Activated CD8-positive, alpha-beta T cell treated with anti-CD3 and anti-CD28 coated beads, Interleukin-2, amount 10 ng/mL, durations not matched to agents 7 days and 5 days (primary cell): ENCODE measurements at regions not wholly inside any gene's neighbourhood (a gene's known extent, or its start where the extent isn't known, plus 50 kb on each side); places are given as distances from the start of the nearest gene placed in this dataset.

ENCODE experiments used
- ATAC-seq: fragments of 150-1000 bp; cut with Tn5 transposase; one replicate; pipeline ENCODE4 v1.10.0; 2021; ENCODE audit warnings: moderate library complexity
- CTCF ChIA-PET: fragments of 350-600 bp; sonication (Branson Sonifier 250); formaldehyde crosslinking; loops from one replicate; lab custom pipeline; 2021; ENCODE audit warnings: antibody characterized with exemption; lab: Charles Lee
- POLR2A ChIA-PET: fragments of 350-600 bp; sonication (Branson Sonifier 250); formaldehyde crosslinking; loops from one replicate; lab custom pipeline; 2021; ENCODE audit warnings: antibody characterized with exemption; lab: Charles Lee
- DNase-seq: peaks from one replicate; pipeline ENCODE4 v3.0.0-alpha.2; 2020
- H3K27ac Mint-ChIP-seq: one replicate; pipeline ENCODE4 v1.8.0; 2021; ENCODE audit warnings: mild to moderate bottlenecking, mixed read lengths
- H3K27me3 Mint-ChIP-seq: one replicate; pipeline ENCODE4 v1.8.0; 2021; ENCODE audit warnings: low read depth, mixed read lengths
- H3K36me3 Mint-ChIP-seq: one replicate; pipeline ENCODE4 v1.8.0; 2021; ENCODE audit warnings: low read depth, mixed read lengths
- H3K4me1 Mint-ChIP-seq: one replicate; pipeline ENCODE4 v1.8.0; 2021; ENCODE audit warnings: low read depth, mixed read lengths
- H3K4me3 Mint-ChIP-seq: one replicate; pipeline ENCODE4 v1.8.0; 2021; ENCODE audit warnings: mild to moderate bottlenecking, mixed read lengths
- H3K9me3 Mint-ChIP-seq: one replicate; pipeline ENCODE4 v1.8.0; 2022; ENCODE audit warnings: mixed read lengths; ENCODE audit not compliant: insufficient read depth

GRCh38 chr2:43057026-43057741, 169.2 kb downstream of the ZFP36L2 start:
- ChIA-PET CTCF (no interaction called here), POLR2A (no interaction called here)
- Mint-ChIP-seq H3K36me3 (peaks cover 3% of the 10 kb centered on the region), H3K4me1 (peaks cover 31% of the 10 kb centered on the region), H3K9me3 (no peaks in the 10 kb centered on the region), H3K27ac (no peak overlapping the region), H3K4me3 (no peak overlapping the region), H3K27me3 (peaks cover 25% of the 10 kb centered on the region)
- ATAC-seq (no peak), DNase-seq (no peak)

DNA sequence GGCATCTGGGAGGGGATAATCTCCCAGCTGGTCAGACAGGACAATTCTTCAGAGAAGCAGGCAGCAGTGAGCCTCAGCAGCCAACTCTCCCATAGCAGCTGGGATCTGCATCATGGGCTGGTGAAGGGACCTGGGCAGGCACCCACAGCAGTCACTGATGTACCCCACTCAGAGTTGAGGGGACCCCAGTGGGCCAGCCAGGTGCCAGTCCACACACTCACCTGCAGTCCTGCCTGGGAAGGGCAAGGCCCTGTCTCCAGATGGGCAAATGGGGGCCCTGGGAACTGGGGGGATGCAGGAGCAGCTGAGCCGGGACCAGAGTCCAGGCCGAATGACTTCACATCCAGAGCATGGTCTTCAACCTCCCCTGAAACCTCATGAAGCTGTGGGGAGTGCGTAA, 170.4 kb downstream of the ZFP36L2 start:
- Mint-ChIP-seq H3K9me3 (no peaks in the 10 kb centered on the region), H3K4me3 (no peak overlapping the region), H3K27ac (no peak overlapping the region), H3K36me3 (no peaks in the 10 kb centered on the region), H3K27me3 (peaks cover 23% of the 10 kb centered on the region), H3K4me1 (peaks cover 42% of the 10 kb centered on the region)
- DNase-seq (no peak), ATAC-seq (no peak)
- POLR2A ChIA-PET, result no interaction called here
- CTCF ChIA-PET, result no interaction called here

DNA sequence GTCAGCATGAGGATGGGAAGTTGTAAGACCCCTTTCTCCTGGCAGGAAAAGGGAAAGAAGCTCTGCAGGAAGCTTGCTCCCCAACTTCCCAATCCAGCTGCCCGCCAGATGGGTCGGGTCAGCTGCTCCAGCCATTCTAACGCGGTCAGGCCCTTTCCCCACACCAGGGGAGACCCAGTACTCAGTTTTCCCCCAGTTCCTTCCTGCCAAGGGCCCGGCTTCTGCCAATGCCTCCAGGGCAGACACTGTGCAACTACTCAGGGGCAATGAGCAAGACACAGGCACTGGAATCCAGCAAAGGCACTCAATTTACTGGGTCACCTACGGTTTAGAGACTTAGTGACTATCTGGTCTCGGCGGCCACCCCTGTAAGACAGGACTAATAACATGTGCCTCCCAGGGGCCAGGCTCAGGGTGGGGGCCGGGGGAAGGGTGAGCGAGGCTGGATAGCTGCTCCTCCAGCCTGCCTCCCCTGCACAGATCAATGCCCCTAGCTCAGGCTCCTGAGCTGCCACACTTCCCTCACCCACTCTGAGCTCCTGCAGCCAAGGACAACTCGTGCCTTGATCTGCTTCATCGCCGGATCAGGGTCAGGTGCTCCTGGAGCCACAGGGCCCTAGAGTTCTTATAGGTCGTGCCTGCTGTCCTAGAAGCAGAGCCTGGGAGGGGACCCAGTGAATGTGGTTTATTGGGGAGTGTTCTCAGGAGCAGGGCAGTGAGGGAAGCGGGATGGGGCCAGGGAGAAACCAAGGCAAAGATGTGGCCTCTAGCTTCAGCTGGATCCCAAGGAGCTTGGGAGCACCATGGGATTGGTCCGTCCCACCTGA, 171.1 kb downstream of the ZFP36L2 start:
- Mint-ChIP-seq H3K4me1 (peaks cover 42% of the 10 kb centered on the region), H3K36me3 (no peaks in the 10 kb centered on the region), H3K4me3 (no peak overlapping the region), H3K27me3 (peaks cover 23% of the 10 kb centered on the region), H3K27ac (no peak overlapping the region), H3K9me3 (no peaks in the 10 kb centered on the region)
- DNase-seq (no peak), ATAC-seq (no peak)
- ChIA-PET CTCF (interaction anchor here (0.7 kb wide), 1 partner anchor 134 kb away, joined by 3 read pairs; no protein-coding TSS in a partner anchor), POLR2A (no interaction called here)

DNA sequence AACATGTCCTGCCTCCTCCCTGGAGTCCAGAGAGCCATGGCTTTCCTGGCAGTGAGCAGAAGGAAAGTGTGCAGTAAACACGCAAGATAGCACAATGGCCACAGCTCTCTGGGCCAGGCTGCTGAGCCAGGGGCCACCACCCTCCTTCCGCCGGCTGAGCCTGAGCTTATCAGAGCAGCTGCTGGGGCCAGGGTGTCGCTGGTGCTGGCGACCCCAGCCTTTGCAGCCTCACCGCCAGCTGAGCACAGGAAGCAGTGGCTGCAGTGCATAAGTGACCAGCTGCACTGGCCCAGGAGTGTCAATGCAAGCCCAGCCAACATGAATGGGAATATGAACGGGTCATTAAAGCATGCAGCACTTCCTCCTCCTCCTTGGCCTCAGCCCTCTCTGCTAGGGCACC, 172.0 kb downstream of the ZFP36L2 start:
- peaks cover 36% of the 10 kb centered on the region for H3K4me1 Mint-ChIP-seq
- CTCF ChIA-PET, result no interaction called here
- no peaks in the 10 kb centered on the region for H3K36me3 Mint-ChIP-seq
- POLR2A ChIA-PET, result no interaction called here
- no peak for DNase-seq
- H3K27ac Mint-ChIP-seq, result no peak overlapping the region
- no peaks in the 10 kb centered on the region for H3K9me3 Mint-ChIP-seq
- ATAC-seq, result no peak
- peaks cover 23% of the 10 kb centered on the region for H3K27me3 Mint-ChIP-seq
- H3K4me3 Mint-ChIP-seq, result no peak overlapping the region

DNA sequence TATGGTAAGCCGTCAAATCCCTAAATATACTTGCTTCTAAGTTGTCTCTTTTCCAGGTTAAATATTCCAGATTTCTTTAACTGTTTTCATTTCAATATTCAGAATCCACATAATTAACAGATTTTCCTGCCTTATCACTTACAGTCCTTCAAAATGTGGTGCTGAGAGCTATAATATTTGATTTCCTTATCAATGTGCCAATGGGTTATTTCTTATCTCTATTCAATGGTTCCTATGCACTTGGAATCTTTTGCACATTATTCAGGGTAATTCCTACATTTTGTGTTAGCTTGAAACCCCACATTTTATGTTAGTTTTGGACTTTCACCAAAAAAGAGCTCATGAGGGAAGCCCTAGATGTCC, 173.5 kb downstream of the ZFP36L2 start:
- POLR2A ChIA-PET, result interaction anchor here (0.7 kb wide), 1 partner anchor 121 kb away, joined by 3 read pairs; no protein-coding TSS in a partner anchor
- no peak for ATAC-seq
- H3K9me3 Mint-ChIP-seq, result no peaks in the 10 kb centered on the region
- no peak for DNase-seq
- peaks cover 26% of the 10 kb centered on the region for H3K27me3 Mint-ChIP-seq
- H3K27ac Mint-ChIP-seq, result no peak overlapping the region
- no peak overlapping the region for H3K4me3 Mint-ChIP-seq
- CTCF ChIA-PET, result no interaction called here
- peaks cover 25% of the 10 kb centered on the region for H3K4me1 Mint-ChIP-seq
- no peaks in the 10 kb centered on the region for H3K36me3 Mint-ChIP-seq

DNA sequence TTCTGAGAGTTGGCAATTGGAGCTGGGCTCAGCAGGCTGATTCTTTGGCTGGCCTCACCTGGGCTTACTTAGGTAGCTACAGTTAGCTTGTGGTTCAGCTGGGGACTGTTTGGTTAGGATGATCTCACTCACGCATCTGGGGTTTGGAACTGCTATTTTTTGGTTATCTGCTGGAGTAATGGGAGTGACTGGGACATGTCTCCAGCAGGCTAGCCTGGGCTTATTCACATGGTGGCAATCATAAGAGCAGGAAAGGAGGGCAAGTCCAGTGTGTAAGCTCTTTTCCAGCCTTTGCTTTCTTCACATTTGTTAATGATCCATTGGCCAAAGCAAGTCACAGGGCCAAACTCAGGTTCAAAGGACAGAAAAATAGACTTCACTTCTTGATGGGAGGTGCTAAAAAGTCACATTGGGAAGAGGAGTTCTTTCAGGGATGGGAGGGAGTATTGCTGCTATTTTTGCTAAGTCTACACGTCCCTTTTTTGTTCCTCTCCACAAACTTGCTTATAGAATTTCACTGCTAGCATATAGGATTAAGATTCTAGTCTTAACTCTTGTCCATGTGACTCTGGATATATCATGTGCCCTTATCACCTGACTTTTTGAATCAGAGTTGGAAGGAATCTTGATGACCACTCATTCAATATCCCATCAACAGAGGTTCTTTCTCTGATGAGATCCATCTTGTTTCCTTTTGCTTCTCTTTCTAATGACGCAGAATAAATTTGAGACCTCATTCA, 174.0 kb downstream of the ZFP36L2 start:
- DNase-seq, result no peak
- H3K27me3 Mint-ChIP-seq, result peaks cover 27% of the 10 kb centered on the region

GRCh38 chr2:43051338-43051737, 175.1 kb downstream of the ZFP36L2 start:
- Mint-ChIP-seq H3K27ac (no peak overlapping the region), H3K36me3 (no peaks in the 10 kb centered on the region), H3K9me3 (no peaks in the 10 kb centered on the region), H3K4me1 (peaks cover 40% of the 10 kb centered on the region), H3K27me3 (peaks cover 27% of the 10 kb centered on the region), H3K4me3 (no peak overlapping the region)
- peak; percentile 42 for DNase-seq
- CTCF ChIA-PET, result interaction anchor here (0.7 to 1.6 kb wide), 4 partner anchors 8 to 75 kb away, joined by 3 to 5 read pairs (median 3); no protein-coding TSS in a partner anchor
- POLR2A ChIA-PET, result interaction anchor here (0.6 kb wide), 1 partner anchor 1079 kb away, joined by 3 read pairs; no protein-coding TSS in a partner anchor
- ATAC-seq, result peak; percentile 25

More for the DNA sequence above, 174.0 kb downstream of the ZFP36L2 start:
- Mint-ChIP-seq H3K27ac (no peak overlapping the region), H3K9me3 (no peaks in the 10 kb centered on the region), H3K4me3 (no peak overlapping the region), H3K4me1 (peaks cover 29% of the 10 kb centered on the region), H3K36me3 (no peaks in the 10 kb centered on the region)
- ChIA-PET CTCF (interaction anchor here (1.6 kb wide), 1 partner anchor 74 kb away, joined by 5 read pairs; no protein-coding TSS in a partner anchor), POLR2A (interaction anchor here (0.7 kb wide), 1 partner anchor 122 kb away, joined by 3 read pairs; no protein-coding TSS in a partner anchor)
- no peak for ATAC-seq

DNA sequence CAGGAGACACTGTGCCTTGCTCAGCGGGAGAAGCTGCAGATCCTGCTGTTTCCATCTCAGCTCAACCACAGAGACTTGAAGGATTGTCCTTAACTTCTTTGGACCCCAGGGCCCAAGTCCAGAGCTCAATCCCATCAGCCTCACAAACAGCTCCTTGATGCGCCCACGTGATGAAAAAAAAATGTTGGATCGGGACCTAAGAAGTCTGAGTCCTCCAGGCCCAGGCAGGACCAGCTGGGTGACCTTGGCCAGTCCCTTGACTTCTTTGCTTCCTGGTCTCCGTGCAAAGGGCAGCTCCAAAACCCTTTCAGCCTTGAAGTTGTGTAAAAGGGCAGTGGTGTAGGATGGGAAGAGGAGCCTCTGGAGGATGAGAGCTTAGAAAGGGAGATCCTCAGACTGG, 175.5 kb downstream of the ZFP36L2 start:
- H3K9me3 Mint-ChIP-seq, result no peaks in the 10 kb centered on the region
- POLR2A ChIA-PET, result interaction anchor here (0.6 kb wide), 2 partner anchors 165 to 1079 kb away, joined by 3 read pairs; no protein-coding TSS in a partner anchor
- no peaks in the 10 kb centered on the region for H3K36me3 Mint-ChIP-seq
- CTCF ChIA-PET, result interaction anchor here (0.7 to 1.6 kb wide), 5 partner anchors 9 to 178 kb away, joined by 3 to 5 read pairs (median 3); no protein-coding TSS in a partner anchor
- DNase-seq (no peak), ATAC-seq (no peak)
- no peak overlapping the region for H3K27ac Mint-ChIP-seq
- peaks cover 44% of the 10 kb centered on the region for H3K4me1 Mint-ChIP-seq
- peaks cover 25% of the 10 kb centered on the region for H3K27me3 Mint-ChIP-seq
- no peak overlapping the region for H3K4me3 Mint-ChIP-seq

GRCh38 chr2:43049836-43050801, 176.3 kb downstream of the ZFP36L2 start:
- ChIA-PET CTCF (interaction anchor here (0.8 to 1.4 kb wide), 3 partner anchors 12 to 179 kb away, joined by 3 read pairs; no protein-coding TSS in a partner anchor), POLR2A (interaction anchor here (0.6 kb wide), 1 partner anchor 166 kb away, joined by 3 read pairs; no protein-coding TSS in a partner anchor)
- peak overlapping the region; percentile 0 for H3K27ac Mint-ChIP-seq

GRCh38 chr2:43047187-43047780, 179.1 kb downstream of the ZFP36L2 start:
- peaks cover 10% of the 10 kb centered on the region for H3K27me3 Mint-ChIP-seq
- no peak overlapping the region for H3K27ac Mint-ChIP-seq
- no peaks in the 10 kb centered on the region for H3K36me3 Mint-ChIP-seq
- H3K9me3 Mint-ChIP-seq, result no peaks in the 10 kb centered on the region
- ChIA-PET POLR2A (interaction anchor here (0.8 to 1.1 kb wide), 2 partner anchors 10 to 12 kb away, joined by 3 to 4 read pairs; no protein-coding TSS in a partner anchor), CTCF (interaction anchor here (1.0 kb wide), 1 partner anchor 173 kb away, joined by 3 read pairs; no protein-coding TSS in a partner anchor)
- DNase-seq (no peak), ATAC-seq (peak; percentile 38)
- peaks cover 41% of the 10 kb centered on the region for H3K4me1 Mint-ChIP-seq
- H3K4me3 Mint-ChIP-seq, result no peak overlapping the region

More at GRCh38 chr2:43049836-43050801, 176.3 kb downstream of the ZFP36L2 start:
- no peak overlapping the region for H3K4me3 Mint-ChIP-seq
- no peaks in the 10 kb centered on the region for H3K36me3 Mint-ChIP-seq
- peaks cover 45% of the 10 kb centered on the region for H3K4me1 Mint-ChIP-seq
- H3K27me3 Mint-ChIP-seq, result peaks cover 22% of the 10 kb centered on the region
- no peaks in the 10 kb centered on the region for H3K9me3 Mint-ChIP-seq
- DNase-seq, result no peak
- no peak for ATAC-seq
